ENCODE measurements at regions not wholly inside any gene's neighbourhood (a gene's known extent, or its start where the extent isn't known, plus 50 kb on each side); places are given as distances from the start of the nearest gene placed in this dataset.
"Not testable (repeated sequence)": the region's sequence is repeated elsewhere in the genome, so short reads cannot be mapped to it uniquely, and the experiment has no call there.

- H3K27ac Mint-ChIP-seq = no peak overlapping the region
- no peaks in the 10 kb centered on the region for H3K9me3 Mint-ChIP-seq
- H3K36me3 Mint-ChIP-seq (ENCODE audit: low read depth) = no peaks in the 10 kb centered on the region
- H3K4me3 Mint-ChIP-seq = no peak overlapping the region
- H3K4me1 Mint-ChIP-seq (ENCODE audit: low read depth) = no peaks in the 10 kb centered on the region
- peak; percentile 58 for DNase-seq
- peaks cover 12% of the 10 kb centered on the region for H3K27me3 Mint-ChIP-seq
These were observed 50.0 kb downstream of the SPRING1 start for GRCh38 chr12:116687888-116688287.

GRCh38 chr12:116684891-116685290 is 53.0 kb downstream of the SPRING1 start:
- Mint-ChIP-seq H3K36me3 (ENCODE audit: low read depth) (no peaks in the 10 kb centered on the region), H3K4me3 (no peak overlapping the region), H3K4me1 (ENCODE audit: low read depth) (no peaks in the 10 kb centered on the region), H3K9me3 (no peaks in the 10 kb centered on the region), H3K27me3 (no peaks in the 10 kb centered on the region), H3K27ac (no peak overlapping the region)
- DNase-seq = no peak

GRCh38 chr12:116677202-116677661 is 60.6 kb downstream of the SPRING1 start:
- no peak for DNase-seq
- Mint-ChIP-seq H3K27ac (no peak overlapping the region), H3K27me3 (no peaks in the 10 kb centered on the region), H3K4me3 (no peak overlapping the region), H3K4me1 (ENCODE audit: low read depth) (peaks cover 37% of the 10 kb centered on the region), H3K36me3 (ENCODE audit: low read depth) (no peaks in the 10 kb centered on the region), H3K9me3 (no peaks in the 10 kb centered on the region)

GRCh38 chr12:116675339-116676107 is 62.3 kb downstream of the SPRING1 start:
- peak overlapping the region; percentile 30 for H3K27ac Mint-ChIP-seq
- H3K27me3 Mint-ChIP-seq = no peaks in the 10 kb centered on the region
- H3K4me1 Mint-ChIP-seq (ENCODE audit: low read depth) = peaks cover 40% of the 10 kb centered on the region
- H3K4me3 Mint-ChIP-seq = no peak overlapping the region
- DNase-seq = no peak
- H3K9me3 Mint-ChIP-seq = no peaks in the 10 kb centered on the region
- H3K36me3 Mint-ChIP-seq (ENCODE audit: low read depth) = no peaks in the 10 kb centered on the region

DNA sequence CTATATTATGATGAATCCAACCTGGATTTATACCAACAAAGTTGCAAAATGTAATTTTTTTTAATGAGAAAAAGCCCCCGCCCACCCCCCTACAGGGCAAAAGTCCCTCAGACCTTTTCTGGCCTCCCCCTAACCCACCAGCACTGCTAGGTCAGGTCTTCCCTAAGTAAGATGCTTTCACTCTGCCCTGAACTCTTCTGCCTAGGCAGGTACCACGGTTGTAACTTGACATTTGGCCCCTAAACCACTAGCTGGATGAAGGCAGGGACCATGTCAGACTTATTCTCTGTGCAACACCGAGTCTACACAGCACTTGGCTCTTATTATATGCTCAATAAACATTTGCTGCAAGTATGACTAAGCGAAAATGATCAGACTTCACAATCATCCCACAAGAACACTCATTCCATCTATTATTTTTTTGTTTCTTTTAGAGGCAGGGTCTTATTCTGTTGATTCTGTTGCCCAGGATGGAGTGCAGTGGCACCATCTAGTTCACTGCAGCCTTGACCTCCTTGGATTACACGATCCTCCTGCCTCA is 63.2 kb downstream of the SPRING1 start:
- peak overlapping the region; percentile 33 for H3K27ac Mint-ChIP-seq
- DNase-seq = no peak
- H3K9me3 Mint-ChIP-seq = no peaks in the 10 kb centered on the region
- no peaks in the 10 kb centered on the region for H3K36me3 Mint-ChIP-seq (ENCODE audit: low read depth)
- peaks cover 40% of the 10 kb centered on the region for H3K4me1 Mint-ChIP-seq (ENCODE audit: low read depth)
- no peak overlapping the region for H3K4me3 Mint-ChIP-seq
- H3K27me3 Mint-ChIP-seq = no peaks in the 10 kb centered on the region

DNA sequence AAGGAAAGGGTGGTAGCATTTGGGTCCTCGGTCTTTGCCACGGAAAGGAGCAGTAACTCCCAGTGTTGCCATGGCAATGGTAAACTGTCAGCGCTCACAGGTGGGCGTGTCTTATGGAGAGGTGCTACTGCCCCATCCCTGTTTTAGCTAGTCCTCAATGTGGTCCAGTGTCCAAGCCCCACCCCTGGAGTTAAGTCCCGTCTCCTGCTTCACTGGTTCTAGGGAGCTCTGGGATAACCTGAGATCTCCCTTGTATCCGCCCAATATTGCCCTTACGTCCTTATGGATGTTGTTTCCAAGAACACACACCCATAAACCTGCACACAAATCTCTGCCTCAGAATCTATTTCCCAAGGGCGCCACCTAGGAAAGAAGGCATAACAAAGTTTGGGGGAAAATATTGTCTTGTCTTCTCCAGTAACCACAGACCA is 64.2 kb downstream of the SPRING1 start:
- Mint-ChIP-seq H3K9me3 (no peaks in the 10 kb centered on the region), H3K27ac (peak overlapping the region; percentile 82), H3K27me3 (no peaks in the 10 kb centered on the region), H3K36me3 (ENCODE audit: low read depth) (no peaks in the 10 kb centered on the region), H3K4me3 (peak overlapping the region; percentile 54), H3K4me1 (ENCODE audit: low read depth) (peaks cover 40% of the 10 kb centered on the region)
- no peak for DNase-seq

- peak overlapping the region; percentile 54 for H3K4me3 Mint-ChIP-seq
- H3K4me1 Mint-ChIP-seq (ENCODE audit: low read depth) = peaks cover 40% of the 10 kb centered on the region
- H3K27ac Mint-ChIP-seq = peak overlapping the region; percentile 82
- H3K9me3 Mint-ChIP-seq = no peaks in the 10 kb centered on the region
- H3K36me3 Mint-ChIP-seq (ENCODE audit: low read depth) = no peaks in the 10 kb centered on the region
- H3K27me3 Mint-ChIP-seq = no peaks in the 10 kb centered on the region
- no peak for DNase-seq
These were observed 64.9 kb downstream of the SPRING1 start for GRCh38 chr12:116672842-116673516.

DNA sequence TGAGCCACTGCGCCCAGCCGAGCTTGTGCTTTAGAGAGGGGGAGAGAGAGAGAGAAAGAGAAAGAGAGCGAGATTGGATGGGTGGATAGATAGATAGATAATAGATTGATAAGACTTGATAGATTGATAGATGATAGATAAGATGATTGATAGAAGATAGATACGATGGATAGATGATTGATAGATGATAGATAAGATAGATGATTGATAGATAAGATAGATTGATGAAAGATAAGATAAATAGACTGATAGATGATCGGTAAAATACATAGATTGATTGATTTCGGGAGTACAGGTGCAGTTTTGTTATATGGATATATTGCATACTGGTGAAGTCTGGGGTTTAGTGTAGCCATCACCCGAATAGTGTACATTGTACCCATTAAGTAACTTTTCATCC is 65.9 kb downstream of the SPRING1 start:
- H3K27me3 Mint-ChIP-seq = no peaks in the 10 kb centered on the region
- H3K36me3 Mint-ChIP-seq (ENCODE audit: low read depth) = no peaks in the 10 kb centered on the region
- H3K27ac Mint-ChIP-seq = no peak overlapping the region
- no peak for DNase-seq
- no peak overlapping the region for H3K4me3 Mint-ChIP-seq
- H3K9me3 Mint-ChIP-seq = no peaks in the 10 kb centered on the region
- peaks cover 38% of the 10 kb centered on the region for H3K4me1 Mint-ChIP-seq (ENCODE audit: low read depth)

DNA sequence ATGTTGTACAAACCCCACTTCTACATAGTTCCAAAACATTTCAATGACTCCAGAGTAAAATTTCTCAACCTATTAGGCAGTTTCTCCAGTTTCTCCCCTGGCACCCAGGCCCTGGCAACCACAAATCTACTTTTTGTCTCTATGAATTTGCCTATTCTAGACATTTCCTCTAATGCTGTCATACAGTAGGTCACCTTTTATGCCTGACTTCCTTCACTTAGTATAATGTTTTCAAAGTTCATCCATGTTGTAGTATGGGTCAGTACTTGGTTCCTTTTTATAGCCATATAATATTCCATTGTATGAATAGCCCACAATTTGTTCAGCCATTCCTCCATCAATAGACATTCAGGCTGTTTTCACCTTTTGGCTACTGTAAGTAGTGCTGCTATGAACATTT is 67.0 kb downstream of the SPRING1 start:
- Mint-ChIP-seq H3K4me1 (ENCODE audit: low read depth) (peaks cover 32% of the 10 kb centered on the region), H3K27me3 (no peaks in the 10 kb centered on the region), H3K4me3 (no peak overlapping the region), H3K9me3 (no peaks in the 10 kb centered on the region), H3K36me3 (ENCODE audit: low read depth) (no peaks in the 10 kb centered on the region), H3K27ac (no peak overlapping the region)
- no peak for DNase-seq

DNA sequence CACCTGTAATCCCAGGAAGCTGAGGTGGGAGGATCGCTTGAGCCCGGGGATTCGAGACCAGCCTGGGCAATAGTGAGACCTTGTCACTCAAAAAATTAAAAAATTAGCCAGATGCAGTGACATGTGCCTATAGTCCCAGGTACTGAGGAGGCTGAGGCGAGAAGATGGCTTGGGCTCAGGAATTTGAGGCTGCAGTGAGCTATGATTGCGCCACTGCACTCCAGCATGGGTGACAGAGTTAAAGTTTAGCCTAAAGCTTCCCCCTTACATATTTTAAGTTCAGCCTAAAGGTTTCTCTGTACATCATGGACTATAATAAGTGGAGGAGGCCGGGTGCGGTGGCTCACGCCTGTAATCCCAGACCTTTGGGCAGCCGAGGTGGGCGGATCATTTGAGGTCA is 70.1 kb downstream of the SPRING1 start:
- DNase-seq = no peak
- Mint-ChIP-seq H3K27ac (no peak overlapping the region), H3K36me3 (ENCODE audit: low read depth) (no peaks in the 10 kb centered on the region), H3K4me3 (no peak overlapping the region), H3K9me3 (no peaks in the 10 kb centered on the region), H3K4me1 (ENCODE audit: low read depth) (peaks cover 8% of the 10 kb centered on the region), H3K27me3 (peaks cover 2% of the 10 kb centered on the region)

- not testable (repeated sequence) for H3K9me3 Mint-ChIP-seq, H3K27ac Mint-ChIP-seq
These were observed 71.0 kb downstream of the SPRING1 start for GRCh38 chr12:116666829-116667228.

DNA sequence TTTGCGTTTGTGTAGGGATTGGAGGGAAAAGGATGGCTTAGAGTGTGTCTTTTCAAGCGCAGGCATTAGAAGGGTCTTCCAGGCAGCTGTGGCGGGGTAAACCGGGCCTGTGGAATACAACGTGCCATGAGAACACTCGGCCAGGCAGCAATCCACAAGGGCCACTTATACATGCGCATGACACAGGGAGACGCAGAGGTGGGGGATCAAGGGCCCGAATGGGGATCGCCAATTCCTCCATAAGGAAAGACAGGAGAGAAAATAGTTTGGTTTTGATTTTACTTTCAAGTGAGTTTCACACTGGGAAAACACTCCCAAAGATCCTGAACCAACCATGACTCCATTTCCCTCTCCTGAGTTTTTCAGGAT is 71.6 kb downstream of the SPRING1 start:
- H3K27ac Mint-ChIP-seq = no peak overlapping the region
- no peaks in the 10 kb centered on the region for H3K36me3 Mint-ChIP-seq (ENCODE audit: low read depth)
- no peak overlapping the region for H3K4me3 Mint-ChIP-seq
- no peaks in the 10 kb centered on the region for H3K9me3 Mint-ChIP-seq
- peaks cover 2% of the 10 kb centered on the region for H3K27me3 Mint-ChIP-seq
- no peak for DNase-seq
- no peaks in the 10 kb centered on the region for H3K4me1 Mint-ChIP-seq (ENCODE audit: low read depth)

More at GRCh38 chr12:116666829-116667228, 71.0 kb downstream of the SPRING1 start:
- not testable (repeated sequence) for H3K27me3 Mint-ChIP-seq; H3K4me1 Mint-ChIP-seq (ENCODE audit: low read depth); H3K36me3 Mint-ChIP-seq (ENCODE audit: low read depth); H3K4me3 Mint-ChIP-seq; DNase-seq

DNA sequence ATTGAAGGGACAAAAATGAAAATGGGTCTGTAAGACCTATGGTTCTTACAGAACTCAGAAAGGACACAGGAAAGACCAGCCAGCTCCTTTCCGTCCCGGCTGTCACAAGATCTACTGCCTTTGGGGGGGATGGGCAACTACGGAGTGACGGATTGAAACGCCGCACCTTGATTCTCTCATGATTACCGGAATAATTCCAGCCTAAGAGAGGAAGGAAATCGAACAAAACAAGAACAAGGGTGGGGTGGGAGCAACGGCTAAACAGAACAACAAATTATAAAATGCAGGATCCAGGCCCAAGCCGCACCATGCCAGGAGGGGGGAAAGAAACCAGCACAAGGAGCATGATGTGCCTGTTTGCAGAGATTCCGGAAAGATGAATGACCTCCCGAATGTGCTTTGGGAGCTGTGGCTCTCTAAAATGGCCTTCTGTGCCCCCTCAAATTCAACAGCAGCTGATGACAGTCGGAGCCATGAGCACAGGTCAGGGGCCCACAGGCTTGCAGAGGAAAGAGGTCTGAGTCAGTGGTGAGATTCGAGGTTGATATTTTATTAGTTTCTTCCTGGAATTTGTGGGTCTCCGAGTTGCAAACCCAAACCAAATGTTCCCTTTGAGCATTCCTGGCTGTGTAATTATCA is 72.1 kb downstream of the SPRING1 start:
- no peak overlapping the region for H3K27ac Mint-ChIP-seq
- no peak for DNase-seq
- no peaks in the 10 kb centered on the region for H3K36me3 Mint-ChIP-seq (ENCODE audit: low read depth)
- H3K4me1 Mint-ChIP-seq (ENCODE audit: low read depth) = no peaks in the 10 kb centered on the region
- no peak overlapping the region for H3K4me3 Mint-ChIP-seq
- H3K27me3 Mint-ChIP-seq = peaks cover 2% of the 10 kb centered on the region
- H3K9me3 Mint-ChIP-seq = no peaks in the 10 kb centered on the region

DNA sequence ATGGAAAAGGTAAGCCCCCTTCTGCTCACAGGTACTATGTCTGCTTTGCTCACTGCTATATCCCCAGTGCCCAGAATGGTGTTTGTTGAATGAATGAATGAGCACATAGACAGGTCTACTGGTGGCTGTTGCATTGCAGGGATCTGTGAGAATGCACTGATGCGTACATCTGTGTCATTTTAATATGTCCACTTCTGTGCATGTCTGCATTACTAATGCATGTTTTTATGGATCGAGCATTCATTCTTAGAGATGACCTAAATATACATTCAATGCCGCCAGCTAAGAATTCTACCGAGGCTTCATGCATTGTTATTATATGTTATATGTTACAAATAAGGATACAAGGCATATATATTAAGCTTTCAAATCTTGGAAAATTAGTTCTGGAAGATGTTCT is 73.8 kb downstream of the SPRING1 start:
- Mint-ChIP-seq H3K9me3 (no peaks in the 10 kb centered on the region), H3K36me3 (ENCODE audit: low read depth) (no peaks in the 10 kb centered on the region), H3K4me3 (no peak overlapping the region), H3K27ac (no peak overlapping the region), H3K27me3 (peaks cover 8% of the 10 kb centered on the region), H3K4me1 (ENCODE audit: low read depth) (no peaks in the 10 kb centered on the region)
- DNase-seq = no peak

Measured in activated T-cell treated with anti-CD3 and anti-CD28 coated beads, Interleukin-2, amount 50 U/mL, for 24 hours (primary cell).